Stimulated activated CD4-positive, alpha-beta T cell treated with anti-CD3 and anti-CD28 coated beads, Interleukin-2, amount 100 ng/mL, for 24 hours (primary cell): ENCODE measurements at regions not wholly inside any gene's neighbourhood (a gene's known extent, or its start where the extent isn't known, plus 50 kb on each side); places are given as distances from the start of the nearest gene placed in this dataset.

Experiments
- DNase-seq, 2 donors: peaks; one replicate each; pipeline ENCODE4 v3.0.0-alpha.2; 2020

DNA sequence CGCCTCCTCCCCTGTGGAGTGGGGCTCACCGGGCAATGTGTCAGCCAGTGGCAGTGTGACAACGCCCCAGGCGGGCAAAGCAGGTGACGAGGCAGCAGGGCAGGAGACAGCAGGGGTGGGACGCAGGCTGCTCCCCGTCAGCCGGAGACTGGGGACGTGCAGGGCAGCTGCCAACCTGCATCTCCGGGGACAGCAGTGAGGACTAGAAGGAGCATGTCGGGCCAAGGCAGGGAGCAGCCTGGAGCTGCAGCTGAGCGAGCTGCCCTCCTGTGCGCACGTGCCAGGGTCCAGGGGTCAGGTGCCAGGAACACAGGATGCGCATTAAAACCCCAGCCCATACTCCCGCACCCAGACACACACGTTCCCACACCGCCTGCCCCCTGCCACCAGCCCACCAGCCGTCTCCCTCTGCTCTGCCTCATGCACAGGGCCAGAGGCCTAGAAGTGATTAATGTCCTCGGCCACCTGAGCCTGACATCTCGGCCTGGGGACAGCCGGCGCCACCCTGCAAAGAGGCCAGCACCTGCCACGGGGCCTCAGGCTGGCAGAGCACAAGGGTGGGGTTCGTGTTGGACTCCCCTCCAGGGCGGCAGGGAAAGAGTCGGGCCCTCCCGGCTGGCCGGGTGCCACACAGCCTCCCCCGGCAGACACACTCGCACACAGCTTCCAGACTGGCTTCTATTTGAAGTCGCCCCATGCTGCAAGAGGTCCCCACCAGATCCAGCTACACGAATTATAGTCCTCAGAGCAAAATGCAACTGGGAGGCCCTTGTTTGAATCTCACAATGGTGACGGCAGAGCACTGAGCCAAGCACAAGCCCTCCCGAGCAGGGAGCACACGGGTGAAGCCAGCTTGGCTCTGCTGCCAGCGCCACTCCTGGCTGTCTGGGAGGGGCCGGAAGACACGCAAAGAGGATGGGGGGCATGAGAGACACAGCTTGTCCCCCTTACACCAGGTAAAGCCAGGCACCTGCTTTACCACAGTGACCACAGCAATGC, 90.4 kb downstream of the RBFOX3 start:
- DNase-seq, result no peak

DNA sequence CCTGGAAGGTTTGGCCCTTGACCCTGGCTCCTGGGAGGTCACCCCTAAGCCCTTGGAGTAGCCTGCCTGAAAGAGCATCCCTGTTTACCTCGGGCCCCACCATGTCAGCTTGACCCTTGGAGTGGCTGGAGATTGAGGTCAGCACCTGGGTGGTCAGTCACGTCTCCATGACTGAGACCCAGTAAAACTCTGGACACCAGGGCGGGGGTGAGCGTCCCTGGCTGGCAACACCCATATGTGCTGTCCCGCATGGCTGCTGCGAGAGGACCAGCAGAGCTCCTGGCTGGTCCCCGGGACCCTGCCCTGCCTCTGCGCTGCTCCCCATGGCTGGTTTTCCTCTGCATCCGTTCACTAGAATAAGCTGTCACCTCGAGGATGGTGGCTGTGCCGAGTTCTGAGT, 91.2 kb downstream of the RBFOX3 start:
- DNase-seq, result no peak

DNA sequence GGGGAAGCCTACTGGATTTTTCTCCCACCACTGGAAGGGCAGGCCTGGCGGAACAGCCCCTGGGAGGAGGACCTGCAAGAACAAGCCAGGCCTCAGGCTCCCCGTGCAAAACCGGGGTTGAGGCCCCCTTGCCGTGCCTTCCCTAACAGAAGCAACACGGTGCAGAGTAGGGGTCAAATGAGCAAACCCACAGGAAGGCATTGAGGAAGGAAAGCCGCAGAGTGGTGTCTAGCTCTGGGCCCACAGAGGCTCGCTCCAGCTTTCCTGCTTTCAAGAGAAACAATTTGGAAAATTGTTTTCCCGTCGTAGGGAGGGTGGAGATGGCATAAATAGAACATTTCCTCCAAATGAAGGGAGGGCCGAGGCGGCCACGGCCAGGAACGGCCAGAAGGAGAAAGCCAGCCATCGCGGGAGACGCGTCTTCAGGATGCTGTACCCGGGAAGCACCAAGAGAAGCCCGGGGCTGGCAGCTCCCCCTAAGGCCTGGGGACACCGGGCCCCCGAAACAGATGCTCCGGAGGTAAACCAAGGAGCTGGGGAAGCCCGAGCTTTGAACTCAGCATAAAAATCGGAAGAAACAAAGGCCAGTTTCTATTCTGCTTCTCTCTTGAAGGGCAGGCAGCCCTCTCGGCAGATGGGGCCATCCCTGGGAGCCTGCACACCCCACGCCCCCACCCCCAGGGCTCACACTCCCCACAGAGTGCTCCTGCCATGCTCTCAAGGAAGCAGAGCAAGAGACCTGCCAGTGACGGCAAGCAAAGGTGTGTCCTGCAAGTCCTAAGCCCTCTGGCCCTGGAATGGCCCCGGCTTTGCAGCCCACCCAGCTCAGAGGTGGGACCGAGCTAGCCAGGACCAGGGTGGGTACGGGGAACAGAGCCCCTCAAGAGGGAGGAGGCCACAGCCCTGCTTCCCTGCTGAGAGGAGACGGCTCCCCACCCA, 92.0 kb downstream of the RBFOX3 start:
- no peak for DNase-seq

DNA sequence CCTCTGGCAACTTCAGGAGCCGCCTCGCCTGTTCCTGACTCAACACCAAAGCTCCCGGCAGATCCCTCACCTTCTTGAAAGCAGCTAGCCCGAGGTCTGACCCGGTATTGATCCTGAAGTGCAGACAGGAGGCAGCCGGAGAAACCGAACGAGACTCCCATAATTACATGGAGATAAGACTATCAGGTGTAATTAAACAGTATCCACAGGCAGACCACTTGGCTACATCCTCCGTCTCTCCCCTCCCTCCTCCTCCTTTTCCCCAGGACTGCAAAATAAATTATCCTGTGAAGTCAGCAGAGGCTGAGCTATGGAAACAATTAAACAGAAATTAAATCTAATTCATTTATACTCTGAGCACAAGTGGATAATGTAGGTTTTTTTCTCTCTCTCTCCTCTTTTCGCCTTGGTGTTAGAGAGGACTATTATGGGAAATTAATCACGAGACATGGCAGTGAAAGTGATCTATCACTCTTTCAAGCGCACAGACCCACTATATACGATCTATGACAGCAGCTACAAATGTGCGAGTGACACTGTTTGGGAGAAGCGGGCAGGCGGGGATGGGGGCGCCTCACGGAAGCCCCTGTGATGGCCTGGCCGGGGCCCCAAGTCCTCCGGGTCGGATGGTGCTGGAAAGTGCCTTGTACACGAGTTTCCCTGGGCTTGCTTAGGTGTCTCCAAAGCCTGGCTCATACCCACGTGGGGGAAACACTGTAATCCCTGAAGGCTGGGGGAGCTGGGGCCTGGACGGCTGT, 92.8 kb downstream of the RBFOX3 start:
- DNase-seq, result no peak

DNA sequence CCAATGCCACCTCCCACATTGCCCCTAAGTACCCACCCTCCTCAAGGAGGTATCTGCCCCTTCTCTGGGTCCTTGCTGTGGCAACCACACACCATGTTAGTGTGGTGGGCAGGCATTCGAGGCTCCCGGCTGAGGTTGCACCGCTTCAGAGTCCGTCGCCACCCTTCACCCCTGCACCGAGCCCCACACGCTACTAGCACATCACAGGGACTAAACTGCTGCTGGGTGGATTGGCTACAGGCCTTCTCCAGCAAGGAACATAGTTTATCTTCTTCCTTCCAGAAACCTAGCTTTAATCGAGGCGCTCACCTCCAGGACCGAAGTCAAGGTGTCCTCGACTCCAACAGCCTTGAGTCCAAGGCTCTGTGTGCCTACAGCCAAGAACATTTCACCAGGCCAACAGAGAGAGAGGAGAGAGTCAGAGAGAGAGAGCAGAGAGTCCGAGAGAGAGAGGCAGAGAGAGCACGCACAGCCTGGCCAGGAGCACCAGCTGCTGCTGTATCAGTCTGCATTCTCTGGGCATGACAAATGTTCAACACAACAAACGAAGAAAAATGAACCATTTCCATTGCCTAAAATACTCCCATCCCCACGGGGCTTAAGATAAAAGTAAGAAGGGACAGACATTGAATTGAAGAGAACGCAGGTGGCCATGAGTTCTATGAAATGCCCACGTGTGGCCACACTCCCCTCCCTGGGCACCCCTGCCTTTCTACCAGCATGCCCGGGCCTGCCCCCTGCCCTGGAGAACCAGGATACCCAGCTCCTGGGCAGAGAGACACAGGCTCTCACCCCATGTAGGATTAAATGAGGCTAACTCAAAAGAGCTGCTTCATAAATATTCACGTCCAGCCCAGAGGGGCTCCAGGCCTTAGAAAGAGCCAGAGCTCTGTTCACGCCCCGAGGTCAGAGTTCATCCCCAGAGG, 94.9 kb downstream of the RBFOX3 start:
- no peak for DNase-seq

DNA sequence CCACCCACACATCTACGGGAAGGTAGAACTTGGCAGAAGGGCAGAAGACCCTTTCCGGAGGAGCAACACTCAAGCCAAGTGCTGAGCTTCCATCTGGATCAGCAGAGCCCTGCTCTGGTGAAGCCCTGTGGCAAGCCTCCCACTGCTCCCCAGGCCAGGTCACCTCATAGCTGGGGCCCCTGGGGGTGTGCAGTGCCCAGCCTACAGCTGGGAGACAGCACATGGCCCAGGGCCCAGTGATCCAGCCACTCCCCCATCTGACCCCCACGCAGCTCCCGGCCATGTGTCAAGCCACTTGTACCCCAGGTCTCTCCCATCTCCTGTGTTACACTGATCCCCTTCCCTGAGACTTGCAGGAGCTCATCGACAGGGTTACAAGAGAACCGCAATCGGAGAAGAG, 95.7 kb downstream of the RBFOX3 start:
- no peak for DNase-seq

DNA sequence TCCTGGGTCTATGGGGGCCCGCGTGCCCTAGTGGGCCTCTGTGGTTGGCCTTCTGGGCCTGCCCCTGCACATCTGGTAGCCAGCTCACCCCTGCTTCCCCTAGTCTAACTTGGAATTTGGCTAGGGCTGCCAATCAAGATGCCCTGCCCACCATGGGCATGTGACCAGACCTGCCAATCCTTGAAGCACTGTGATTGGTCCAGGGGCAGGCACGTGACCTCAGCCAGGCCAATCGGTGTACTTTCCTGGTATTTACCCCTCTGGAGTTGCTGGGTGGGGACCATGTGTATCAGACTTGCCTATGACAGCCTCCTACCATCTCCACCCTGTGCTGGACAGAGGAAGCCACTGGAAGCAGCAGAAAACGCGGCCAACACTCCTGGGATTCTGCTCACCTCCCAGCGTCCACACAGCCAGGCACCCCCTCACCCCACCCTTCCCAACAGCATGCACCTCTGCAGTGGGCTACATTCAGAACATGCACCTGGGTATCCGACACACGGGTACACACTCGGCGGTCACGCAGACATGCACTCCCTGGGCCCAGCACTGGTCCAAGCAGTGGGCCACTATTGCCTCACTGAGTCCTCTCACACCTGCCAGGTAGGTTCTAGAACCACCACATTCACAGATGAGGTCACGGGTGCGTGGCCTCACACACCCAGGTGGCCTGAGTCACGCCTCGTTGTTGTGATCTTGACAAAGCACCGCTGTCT, 96.9 kb downstream of the RBFOX3 start:
- DNase-seq, result no peak

DNA sequence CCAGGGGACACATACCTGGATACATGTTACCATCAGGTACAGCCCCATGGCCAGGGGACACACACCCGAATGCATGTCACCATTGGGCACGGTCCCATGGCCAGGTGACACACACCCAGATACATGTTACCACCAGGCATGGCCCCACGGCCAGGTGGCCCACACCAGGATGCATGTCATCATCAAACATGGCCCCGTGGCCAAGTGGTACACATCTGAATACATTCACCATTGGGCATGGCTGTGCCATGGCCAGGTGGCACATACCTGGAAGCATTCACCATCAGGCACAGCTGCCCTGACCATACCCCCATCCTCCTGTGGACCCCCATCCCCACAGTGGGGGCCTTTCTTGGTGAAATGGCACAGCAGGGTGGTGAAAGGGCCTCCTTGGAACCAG, 97.6 kb downstream of the RBFOX3 start:
- no peak for DNase-seq

DNA sequence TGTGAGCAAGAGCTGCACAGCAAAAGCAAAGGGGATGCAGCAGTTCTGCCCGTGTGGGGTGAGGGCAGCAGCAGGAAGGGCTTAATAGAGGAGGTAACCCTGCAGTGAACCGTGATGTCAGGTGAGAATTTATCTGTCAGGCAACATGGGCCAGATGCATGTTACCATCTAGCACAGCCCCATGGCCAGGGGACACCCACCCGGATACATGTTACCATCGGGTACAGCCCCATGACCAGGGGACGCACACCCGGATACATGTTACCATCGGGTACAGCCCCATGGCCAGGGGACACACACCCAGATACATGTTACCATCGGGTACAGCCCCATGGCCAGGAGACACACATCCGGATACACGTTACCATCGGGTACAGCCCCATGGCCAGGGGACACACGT, 99.4 kb downstream of the RBFOX3 start:
- no peak for DNase-seq

DNA sequence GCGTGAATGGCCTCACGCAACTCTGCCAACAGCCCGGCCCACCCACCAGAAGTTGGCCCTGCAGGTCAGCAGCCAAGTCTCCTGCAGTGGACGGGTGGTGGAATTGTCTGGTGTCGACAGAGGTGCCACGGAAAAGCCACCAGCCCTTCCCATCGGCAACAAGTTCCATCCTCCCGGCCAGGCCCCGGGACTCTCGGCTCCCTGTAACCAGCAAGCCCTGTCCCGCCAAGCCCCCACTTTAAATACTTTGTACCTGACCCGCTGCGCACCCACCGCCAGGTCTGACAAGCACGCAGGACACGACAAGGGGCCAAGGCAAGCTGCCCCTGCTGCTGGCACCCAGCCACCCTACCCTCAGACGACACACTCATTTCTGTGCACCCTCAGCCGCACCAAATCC, 100.8 kb downstream of the RBFOX3 start:
- no peak for DNase-seq

DNA sequence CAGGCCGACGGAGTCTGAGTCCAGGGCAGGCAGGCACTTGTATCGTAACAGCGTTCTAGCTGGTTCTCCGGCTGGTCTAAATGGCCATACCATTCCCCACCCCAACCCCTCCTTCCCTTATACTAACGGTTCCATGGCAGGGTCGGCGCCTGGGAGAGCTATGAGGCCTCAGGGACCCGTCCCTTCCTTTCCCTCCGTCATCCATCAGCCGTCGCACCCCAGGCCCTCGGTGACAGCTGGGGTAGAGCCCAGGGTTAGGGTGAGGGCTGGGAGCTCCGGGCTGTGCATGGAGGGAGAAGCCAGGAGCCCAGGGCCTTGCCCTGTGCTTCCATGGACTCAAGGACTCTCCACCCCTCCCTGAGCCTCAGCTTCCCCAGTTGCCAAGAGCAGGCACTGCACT, 101.4 kb downstream of the RBFOX3 start:
- DNase-seq, result no peak

DNA sequence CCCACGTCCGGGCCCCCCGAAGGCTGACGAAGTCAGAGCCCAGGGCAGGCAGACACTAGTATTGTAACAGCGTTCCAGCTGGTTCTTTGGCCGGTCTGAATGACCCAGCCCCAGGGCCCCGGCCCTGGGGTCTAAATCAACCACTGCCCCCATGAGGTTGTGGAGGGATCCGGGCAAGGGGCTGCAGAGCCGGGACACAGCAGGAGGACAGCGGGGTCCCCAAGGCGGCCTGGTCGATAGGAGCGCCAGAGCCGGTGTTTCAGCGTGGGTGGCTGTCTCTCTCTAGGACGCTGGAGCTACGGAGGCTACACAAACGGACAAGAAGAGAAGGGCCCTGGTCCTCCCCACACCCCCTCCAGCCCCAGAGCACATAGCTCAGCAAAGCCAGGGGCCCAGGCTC, 101.8 kb downstream of the RBFOX3 start:
- DNase-seq, result no peak

DNA sequence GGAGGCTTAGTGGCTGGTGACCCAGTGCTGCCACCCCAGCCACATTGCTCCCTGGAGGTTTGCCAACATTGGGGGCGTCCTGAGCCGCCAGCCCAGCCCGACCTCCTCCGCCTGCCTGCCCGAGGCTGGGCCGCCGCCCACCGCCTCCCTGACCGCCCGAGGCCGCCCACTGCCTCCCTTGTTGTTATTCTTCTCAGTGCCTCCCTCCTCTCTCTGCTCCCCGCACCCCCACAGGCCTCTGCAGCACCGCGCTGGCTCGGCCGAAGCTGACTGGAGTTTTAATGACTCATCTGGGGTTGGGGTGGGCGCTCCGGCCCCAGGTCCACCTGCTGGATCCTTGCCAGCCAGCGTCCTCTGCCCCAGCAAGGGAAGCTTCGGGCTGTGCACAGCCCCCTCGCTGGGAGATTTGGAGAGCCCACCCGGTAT, 102.5 kb downstream of the RBFOX3 start:
- no peak for DNase-seq

DNA sequence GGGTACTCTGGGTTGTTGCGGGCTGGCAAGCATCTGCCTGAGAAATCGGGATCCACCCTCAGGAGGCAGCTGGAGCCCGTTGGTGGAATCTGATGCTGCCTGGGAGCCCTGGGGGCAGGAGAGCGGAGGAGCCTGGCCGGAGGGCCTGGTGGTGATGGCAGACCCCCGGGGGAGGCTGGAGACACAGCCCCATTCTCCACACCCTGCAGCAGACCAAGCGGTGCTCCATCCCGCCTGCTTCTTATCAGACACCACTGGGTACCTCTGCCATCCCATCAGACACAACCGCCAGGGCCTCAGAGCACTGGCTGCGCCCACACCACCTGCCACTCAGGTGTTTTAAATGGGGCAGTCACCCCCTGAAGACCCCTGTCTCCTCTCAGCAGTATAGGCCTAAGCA, 103.9 kb downstream of the RBFOX3 start:
- no peak for DNase-seq

DNA sequence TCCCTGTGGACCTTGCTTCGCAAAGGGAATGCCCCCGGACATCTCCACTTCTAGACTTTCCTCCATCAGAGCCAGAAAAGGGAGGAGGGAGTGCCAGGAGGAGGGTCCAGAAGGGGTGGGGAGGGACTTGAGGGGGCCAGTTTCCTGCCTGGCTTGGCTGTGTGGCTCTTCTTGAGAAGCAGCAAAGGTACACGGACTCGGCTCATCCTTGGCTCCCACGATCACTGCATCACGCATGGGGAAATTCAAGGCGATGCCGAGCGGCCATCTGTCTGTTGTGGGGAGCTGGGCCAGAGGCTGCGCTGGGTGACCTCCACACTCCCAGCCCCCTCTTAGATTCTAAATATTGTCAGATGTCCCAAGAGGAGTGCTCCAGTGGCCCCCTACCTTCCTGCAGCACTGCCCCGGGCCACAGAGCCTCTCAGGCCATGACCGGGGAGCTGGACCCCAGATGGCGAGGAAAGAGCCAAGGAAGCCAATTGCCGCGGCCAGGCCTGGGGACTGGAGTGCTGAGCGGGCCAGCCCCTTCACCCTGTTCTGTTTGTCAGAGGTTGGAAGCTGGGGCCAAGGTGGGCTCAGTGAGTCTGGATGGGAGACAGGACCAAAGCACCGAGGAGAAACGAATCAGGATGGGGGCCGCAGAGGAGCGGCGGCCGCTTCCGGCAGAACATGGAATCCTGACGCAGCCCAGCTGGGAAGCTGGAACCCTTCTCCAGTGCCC, 104.5 kb downstream of the RBFOX3 start:
- no peak for DNase-seq

DNA sequence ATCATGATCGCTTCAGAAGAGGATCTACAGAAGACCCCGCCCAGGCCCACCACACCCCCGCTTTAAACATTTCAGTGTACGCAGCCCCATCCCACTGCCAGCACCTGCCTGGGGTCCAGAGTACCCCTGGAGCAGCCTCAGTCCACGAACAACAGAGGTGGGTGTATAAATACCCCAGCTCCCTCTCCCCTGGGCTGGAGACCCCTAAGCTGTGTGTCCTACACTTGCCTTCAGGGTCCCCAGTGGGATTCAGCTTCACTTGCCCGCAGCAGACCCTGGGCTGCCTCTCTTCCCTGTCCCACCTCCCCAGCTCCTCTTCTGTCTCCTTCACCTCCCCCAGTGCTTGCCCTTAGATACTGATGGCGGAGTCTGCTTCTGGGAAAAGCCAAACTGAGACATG, 105.7 kb downstream of the RBFOX3 start:
- DNase-seq, result no peak

DNA sequence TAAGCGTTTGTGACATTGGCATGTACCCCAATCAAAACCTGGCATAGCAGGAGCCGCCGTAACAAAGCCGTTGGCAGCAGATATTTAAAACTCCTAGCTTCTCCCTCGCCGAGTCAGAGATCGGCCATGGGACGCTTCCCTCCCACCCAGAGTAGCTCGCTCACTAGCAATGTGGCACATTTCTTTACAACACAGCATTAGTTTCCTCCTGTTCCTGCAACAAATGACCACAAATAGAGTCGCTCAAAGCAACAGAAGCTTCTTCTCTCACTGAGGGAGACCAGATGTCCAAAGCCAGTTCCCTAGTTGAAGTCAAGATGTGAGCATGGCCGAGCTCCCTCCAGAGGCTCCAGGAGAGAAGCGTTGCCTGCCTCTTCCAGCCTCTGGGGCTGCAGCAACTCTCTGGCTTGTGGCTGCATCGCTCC, 106.7 kb downstream of the RBFOX3 start:
- no peak for DNase-seq

DNA sequence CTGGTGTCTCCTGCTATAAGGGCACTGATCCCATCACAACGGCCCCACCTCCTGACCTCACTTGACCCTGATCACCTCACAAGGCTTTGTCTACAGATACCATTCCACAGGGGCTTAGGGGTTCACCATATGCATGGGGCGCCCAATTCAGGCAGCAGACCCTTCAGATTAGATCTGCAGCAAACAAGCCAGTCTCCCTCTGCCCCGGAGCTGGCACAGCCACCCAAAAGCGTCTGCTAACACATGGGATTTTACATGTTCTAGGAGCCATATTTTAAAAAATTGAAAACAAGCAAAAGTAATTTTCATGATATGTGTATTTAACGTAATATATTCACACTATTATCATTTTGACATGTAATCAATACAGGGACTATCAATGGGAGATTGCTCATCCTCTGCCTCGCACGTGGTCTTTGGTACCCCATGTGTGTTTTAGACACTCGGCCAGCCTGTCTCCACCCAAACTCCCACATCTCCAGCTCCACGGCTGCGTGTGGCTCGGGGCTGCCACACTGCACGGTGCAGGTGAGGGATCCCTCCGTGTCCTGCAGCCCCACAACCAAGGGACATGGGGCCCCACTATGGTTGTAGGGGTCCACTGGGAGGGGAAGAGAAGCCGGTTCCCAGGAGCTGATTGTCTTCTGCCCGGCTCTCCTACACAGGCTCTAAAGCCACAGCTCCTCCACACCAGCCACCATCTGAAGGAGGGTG, 107.6 kb downstream of the RBFOX3 start:
- DNase-seq, result no peak

DNA sequence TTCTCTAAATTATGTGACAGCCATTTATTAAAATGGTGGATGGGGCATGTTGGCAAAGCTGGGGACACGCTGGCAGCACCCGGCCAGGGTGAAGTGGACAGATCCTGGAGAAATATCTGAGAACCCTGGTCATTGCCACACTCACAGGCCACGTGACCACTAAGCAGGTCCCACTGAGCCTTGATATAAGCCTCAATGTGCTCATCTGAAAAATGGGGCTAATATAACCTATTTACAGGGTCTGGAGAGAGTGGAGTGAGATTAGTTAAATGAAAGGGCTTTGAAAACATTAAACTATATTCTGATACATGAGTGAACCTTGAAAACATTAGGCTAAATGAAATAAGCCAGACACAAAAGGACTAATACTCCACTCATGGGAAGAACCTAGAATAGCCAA, 108.9 kb downstream of the RBFOX3 start:
- DNase-seq, result no peak
